Vagina (tissue), 2 donors: ENCODE measurements at regions not wholly inside any gene's neighbourhood (a gene's known extent, or its start where the extent isn't known, plus 50 kb on each side); places are given as distances from the start of the nearest gene placed in this dataset.

Experiments
- DNase-seq, 2 donors: peaks; one replicate each; pipeline ENCODE4 v3.0.0-alpha.2; 2017; ENCODE audit errors: extremely low spot score in 2 of 2
- H3K27ac ChIP-seq: fragments of 200-600 bp; sonication (generic); one replicate; pipeline ENCODE4 v1.5.1; 2019
- H3K27me3 ChIP-seq: fragments of 200-600 bp; sonication (generic); one replicate; pipeline ENCODE4 v1.5.1; 2019
- H3K36me3 ChIP-seq, 2 donors: fragments of 200-600 bp; sonication (generic); one replicate each; pipeline ENCODE4 v1.5.1; 2017 to 2019
- H3K4me1 ChIP-seq: fragments of 200-600 bp; sonication (generic); one replicate; pipeline ENCODE4 v1.5.1; 2019
- H3K4me3 ChIP-seq, 2 donors: fragments of 200-600 bp; sonication (generic); 1 replicate in 1 of 2; 2 replicates in 1 of 2; pipeline ENCODE4 v1.5.1; 2016 to 2019
- H3K9me3 ChIP-seq: fragments of 200-600 bp; sonication (generic); one replicate; pipeline ENCODE4 v1.5.1; 2019
- POLR2A ChIP-seq, 2 donors: fragments of 450-650 bp; IDR thresholded peaks; one replicate each; pipeline ENCODE4 v1.6.1; 2017; ENCODE audit warnings: antibody characterized with exemption in 2 of 2, mild to moderate bottlenecking in 2 of 2, moderate library complexity in 2 of 2
- POLR2AphosphoS5 ChIP-seq, 2 donors: sonication (generic); formaldehyde crosslinking; IDR thresholded peaks; one replicate each; pipeline ENCODE4 v1.9.0; 2017; ENCODE audit warnings: antibody characterized with exemption in 2 of 2, mild to moderate bottlenecking in 2 of 2, low read depth in 1 of 2; ENCODE audit not compliant: insufficient read depth in 1 of 2
- intact Hi-C: fragments of 100-400 bp; cut with DNase I; formaldehyde crosslinking; loops from one replicate; pipeline ENCODE4 v1.15.1; 2023
- TF ChIP-seq, protein P1 (sequence below), 3 experiments: fragments of 450-650 bp in 2 of 3; fragments of 200-600 bp in 1 of 3; sonication (generic) in 1 of 3; IDR thresholded peaks; one replicate each; pipeline ENCODE4 v1.5.1; 2017 to 2019; ENCODE audit warnings: antibody characterized with exemption in 3 of 3, mild to moderate bottlenecking in 2 of 3, moderate library complexity in 2 of 3

DNA sequence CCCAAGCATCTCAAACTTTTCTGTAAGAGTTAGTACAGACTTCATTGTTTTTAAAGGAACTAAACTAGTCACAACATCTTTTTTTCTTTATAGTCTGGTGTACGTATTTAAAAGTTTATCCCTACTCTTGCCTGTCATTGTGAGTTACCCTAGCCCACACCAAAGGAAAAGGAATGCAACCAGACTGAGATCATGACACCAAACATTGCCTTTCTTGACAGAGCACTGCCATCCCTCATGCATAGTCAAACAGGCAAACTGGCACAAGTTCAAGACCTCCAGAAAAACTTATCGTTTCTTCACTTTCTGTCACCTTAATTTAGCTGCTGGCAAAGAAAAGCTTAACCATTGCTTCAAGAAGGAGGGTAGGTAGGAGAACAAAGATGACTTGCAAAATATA, 448.4 kb upstream of the MANEA start:
- TF ChIP-seq POLR2AphosphoS5 (IDR thresholded peaks at IDR 0.05; ENCODE audit: insufficient read depth in 1 of 2, low read depth in 1 of 2): no peak
- no peak for TF ChIP-seq POLR2A (IDR thresholded peaks at IDR 0.05)
- TF ChIP-seq, protein P1, sequence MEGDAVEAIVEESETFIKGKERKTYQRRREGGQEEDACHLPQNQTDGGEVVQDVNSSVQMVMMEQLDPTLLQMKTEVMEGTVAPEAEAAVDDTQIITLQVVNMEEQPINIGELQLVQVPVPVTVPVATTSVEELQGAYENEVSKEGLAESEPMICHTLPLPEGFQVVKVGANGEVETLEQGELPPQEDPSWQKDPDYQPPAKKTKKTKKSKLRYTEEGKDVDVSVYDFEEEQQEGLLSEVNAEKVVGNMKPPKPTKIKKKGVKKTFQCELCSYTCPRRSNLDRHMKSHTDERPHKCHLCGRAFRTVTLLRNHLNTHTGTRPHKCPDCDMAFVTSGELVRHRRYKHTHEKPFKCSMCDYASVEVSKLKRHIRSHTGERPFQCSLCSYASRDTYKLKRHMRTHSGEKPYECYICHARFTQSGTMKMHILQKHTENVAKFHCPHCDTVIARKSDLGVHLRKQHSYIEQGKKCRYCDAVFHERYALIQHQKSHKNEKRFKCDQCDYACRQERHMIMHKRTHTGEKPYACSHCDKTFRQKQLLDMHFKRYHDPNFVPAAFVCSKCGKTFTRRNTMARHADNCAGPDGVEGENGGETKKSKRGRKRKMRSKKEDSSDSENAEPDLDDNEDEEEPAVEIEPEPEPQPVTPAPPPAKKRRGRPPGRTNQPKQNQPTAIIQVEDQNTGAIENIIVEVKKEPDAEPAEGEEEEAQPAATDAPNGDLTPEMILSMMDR (IDR thresholded peaks at IDR 0.05): no peak
- Histone ChIP-seq H3K4me1 (no peaks in the 10 kb centered on the region), H3K4me3 (no peak overlapping the region), H3K36me3 (no peaks in the 10 kb centered on the region), H3K27me3 (no peaks in the 10 kb centered on the region), H3K9me3 (no peaks in the 10 kb centered on the region), H3K27ac (no peak overlapping the region)
- DNase-seq: no peak
- intact Hi-C loops: no loop called here

DNA sequence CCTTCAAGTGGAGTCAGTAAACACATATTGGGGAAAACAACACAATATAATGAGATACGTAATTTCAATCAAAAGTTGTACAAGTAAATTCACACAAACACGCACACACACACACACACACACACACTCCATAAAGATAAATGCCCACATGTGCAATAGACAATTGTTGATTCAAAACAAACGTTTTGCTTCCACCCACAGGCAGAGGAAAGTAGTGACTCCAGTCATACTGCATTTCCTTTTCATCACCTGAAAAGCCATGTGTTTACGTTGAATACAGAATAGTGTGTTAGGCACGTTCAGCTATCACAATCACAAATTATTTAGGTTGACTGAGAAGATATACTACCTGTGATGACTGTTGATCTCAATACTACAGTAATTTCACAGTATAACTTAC, 443.8 kb upstream of the MANEA start:
- Histone ChIP-seq H3K27ac (no peak overlapping the region), H3K36me3 (no peaks in the 10 kb centered on the region), H3K4me1 (no peaks in the 10 kb centered on the region), H3K4me3 (no peak overlapping the region), H3K27me3 (no peaks in the 10 kb centered on the region), H3K9me3 (no peaks in the 10 kb centered on the region)
- no peak for DNase-seq
- TF ChIP-seq, protein P1 (IDR thresholded peaks at IDR 0.05): no peak
- no peak for TF ChIP-seq POLR2AphosphoS5 (IDR thresholded peaks at IDR 0.05; ENCODE audit: insufficient read depth in 1 of 2, low read depth in 1 of 2)
- no peak for TF ChIP-seq POLR2A (IDR thresholded peaks at IDR 0.05)
- intact Hi-C loops: no loop called here

DNA sequence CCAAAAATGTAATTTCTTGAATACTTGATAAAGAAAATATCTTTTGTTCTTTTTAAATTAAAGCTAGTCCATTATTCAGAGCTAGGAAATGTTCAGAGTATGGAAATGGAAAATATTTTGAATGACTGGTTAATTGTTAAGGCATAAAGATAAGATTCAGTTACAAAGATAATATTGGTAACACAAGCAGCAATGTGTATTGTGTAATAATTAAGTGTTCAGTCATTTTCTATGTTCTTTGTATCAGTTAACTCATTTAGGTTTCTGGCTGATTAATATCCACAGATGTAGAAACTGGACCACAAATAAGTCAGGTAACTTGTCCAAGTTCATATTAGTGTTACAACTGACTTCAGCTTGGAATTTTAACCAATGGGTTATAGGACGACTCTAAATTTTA, 442.2 kb upstream of the MANEA start:
- intact Hi-C loops: no loop called here
- no peak for DNase-seq
- Histone ChIP-seq H3K9me3 (no peaks in the 10 kb centered on the region), H3K27me3 (no peaks in the 10 kb centered on the region), H3K27ac (no peak overlapping the region), H3K4me1 (no peaks in the 10 kb centered on the region), H3K4me3 (no peak overlapping the region), H3K36me3 (no peaks in the 10 kb centered on the region)
- TF ChIP-seq, protein P1 (IDR thresholded peaks at IDR 0.05): no peak
- TF ChIP-seq POLR2A (IDR thresholded peaks at IDR 0.05) (no peak), POLR2AphosphoS5 (IDR thresholded peaks at IDR 0.05; ENCODE audit: insufficient read depth in 1 of 2, low read depth in 1 of 2) (no peak)

DNA sequence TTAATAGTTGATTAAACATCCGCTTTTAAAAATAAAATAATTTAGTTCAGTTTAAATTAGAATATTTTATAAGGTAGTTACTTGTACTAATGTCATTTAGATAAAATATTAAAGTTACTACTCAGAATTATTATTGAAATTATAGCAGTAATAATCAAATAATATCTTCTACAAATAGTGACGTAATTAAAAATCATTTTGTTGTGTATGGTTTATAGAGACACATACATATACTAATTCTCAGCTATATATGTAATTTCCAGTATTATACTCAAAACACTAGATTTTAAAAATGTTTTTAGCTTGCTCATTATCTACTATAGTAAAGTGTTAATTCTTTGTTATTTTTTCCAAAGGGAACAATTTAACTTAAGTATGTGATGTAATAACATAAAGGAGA, 435.2 kb upstream of the MANEA start:
- TF ChIP-seq POLR2AphosphoS5 (IDR thresholded peaks at IDR 0.05; ENCODE audit: insufficient read depth in 1 of 2, low read depth in 1 of 2) (no peak), POLR2A (IDR thresholded peaks at IDR 0.05) (no peak)
- TF ChIP-seq, protein P1 (IDR thresholded peaks at IDR 0.05): no peak
- Histone ChIP-seq H3K9me3 (no peaks in the 10 kb centered on the region), H3K27me3 (no peaks in the 10 kb centered on the region), H3K4me3 (no peak overlapping the region), H3K27ac (no peak overlapping the region), H3K4me1 (no peaks in the 10 kb centered on the region), H3K36me3 (no peaks in the 10 kb centered on the region)
- DNase-seq: no peak
- intact Hi-C loops: no loop called here

DNA sequence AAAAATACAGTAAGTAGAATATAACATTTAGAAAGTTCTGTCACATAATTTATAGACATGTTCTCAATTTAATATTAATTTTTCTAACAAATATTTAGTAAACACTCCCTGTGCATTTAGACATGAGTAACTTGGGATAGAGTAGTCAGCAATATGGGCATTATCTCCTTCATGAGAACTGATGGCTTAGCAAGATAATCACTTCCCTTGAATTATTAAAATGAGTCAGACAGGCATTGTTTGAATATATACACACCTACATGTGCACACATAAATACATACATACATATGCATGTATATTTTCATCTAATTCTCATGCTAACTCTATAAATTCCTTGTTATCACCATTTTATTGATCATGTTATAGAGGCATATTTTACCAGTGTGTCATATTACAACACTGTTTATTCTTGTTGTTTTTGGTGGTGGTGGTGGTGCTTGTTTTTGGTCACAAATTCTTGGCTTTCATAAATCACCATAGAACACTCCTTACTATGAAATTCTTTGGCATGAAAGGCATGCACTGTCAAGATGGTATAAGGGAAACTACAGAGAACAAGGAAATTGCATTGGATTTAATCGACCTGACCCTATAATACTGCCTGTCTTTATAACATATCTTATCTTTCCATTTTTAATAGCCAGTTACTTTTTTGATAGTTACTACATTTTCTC, 434.5 kb upstream of the MANEA start:
- Histone ChIP-seq H3K36me3 (no peaks in the 10 kb centered on the region), H3K27me3 (no peaks in the 10 kb centered on the region), H3K4me3 (no peak overlapping the region), H3K4me1 (no peaks in the 10 kb centered on the region), H3K9me3 (no peaks in the 10 kb centered on the region), H3K27ac (no peak overlapping the region)
- intact Hi-C loops: no loop called here
- TF ChIP-seq POLR2A (IDR thresholded peaks at IDR 0.05): no peak
- TF ChIP-seq, protein P1 (IDR thresholded peaks at IDR 0.05): no peak
- no peak for TF ChIP-seq POLR2AphosphoS5 (IDR thresholded peaks at IDR 0.05; ENCODE audit: insufficient read depth in 1 of 2, low read depth in 1 of 2)
- DNase-seq: no peak
